ENCODE measurements at regions not wholly inside any gene's neighbourhood (a gene's known extent, or its start where the extent isn't known, plus 50 kb on each side); places are given as distances from the start of the nearest gene placed in this dataset.
"Not testable (repeated sequence)": the region's sequence is repeated elsewhere in the genome, so short reads cannot be mapped to it uniquely, and the experiment has no call there.

GRCh38 chr5:17829456-17829855 lies 195.2 kb downstream of the TAF11L14 start:
- FAIRE-seq, result no peak

GRCh38 chr5:17831279-17831678 lies 197.0 kb downstream of the TAF11L14 start:
- FAIRE-seq, result no peak

DNA sequence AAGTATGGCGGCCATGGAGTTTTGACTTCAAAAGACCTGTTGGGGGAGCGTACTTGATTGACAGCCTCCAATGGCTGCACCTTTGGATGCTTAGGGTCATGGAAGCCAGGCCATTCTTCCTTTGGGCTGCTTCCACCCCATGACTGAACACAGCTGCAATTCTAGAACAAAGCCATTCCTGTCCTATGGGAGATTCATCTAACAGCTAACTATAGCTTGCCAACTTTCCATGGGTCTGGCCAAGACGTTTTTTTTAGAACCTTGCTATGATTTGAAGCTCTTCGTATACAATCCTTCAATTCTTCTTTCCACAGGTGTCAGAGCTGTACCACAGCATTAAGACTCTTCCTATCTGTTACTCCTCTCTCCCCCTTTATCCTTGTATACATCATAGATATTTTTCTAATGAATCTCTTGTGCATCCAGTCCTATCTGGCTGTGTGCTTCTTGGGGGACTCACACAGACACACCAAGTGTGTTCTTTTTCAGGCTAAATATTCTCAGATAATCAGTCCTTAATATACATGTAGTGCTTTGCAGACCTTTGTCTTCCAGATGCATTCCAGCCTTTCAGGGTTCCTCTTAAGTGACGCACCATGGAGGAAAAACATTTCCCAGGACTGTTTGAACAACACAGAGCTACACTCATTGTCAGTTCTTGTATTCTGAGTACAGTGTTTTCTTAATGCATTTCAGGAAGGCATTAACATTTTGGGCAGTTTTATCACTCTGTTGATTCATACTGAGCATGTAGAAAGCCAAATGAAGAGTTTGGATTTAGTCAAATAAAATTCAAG lies 198.9 kb downstream of the TAF11L14 start:
- no peak for FAIRE-seq

DNA sequence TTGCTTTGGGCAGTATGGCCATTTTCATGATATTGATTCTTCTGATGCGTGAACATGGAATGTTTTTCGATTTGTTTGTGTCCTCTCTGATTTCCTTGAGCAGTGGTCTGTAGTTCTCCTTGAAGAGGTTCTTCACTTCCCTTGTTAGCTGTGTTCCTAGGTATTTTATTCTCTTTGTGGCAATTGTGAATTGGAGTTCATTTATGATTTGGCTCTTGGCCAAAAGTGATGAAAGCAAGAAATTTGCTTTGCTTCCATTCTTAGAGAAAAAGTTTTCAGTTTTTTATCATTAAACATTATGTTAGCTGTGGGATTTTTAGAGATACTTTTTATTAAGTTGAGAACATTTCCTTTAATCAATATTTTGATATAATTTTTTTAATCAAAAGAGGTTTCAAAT lies 203.5 kb downstream of the TAF11L14 start:
- FAIRE-seq, result no peak

GRCh38 chr5:17838469-17838868 lies 204.2 kb downstream of the TAF11L14 start:
- no peak for FAIRE-seq

GRCh38 chr5:17839848-17840247 lies 205.6 kb downstream of the TAF11L14 start:
- FAIRE-seq, result no peak

- FAIRE-seq, result no peak
These were observed 212.2 kb downstream of the TAF11L14 start for GRCh38 chr5:17846496-17846895.

- no peak for FAIRE-seq
These were observed 213.0 kb downstream of the TAF11L14 start for GRCh38 chr5:17847286-17847685.

DNA sequence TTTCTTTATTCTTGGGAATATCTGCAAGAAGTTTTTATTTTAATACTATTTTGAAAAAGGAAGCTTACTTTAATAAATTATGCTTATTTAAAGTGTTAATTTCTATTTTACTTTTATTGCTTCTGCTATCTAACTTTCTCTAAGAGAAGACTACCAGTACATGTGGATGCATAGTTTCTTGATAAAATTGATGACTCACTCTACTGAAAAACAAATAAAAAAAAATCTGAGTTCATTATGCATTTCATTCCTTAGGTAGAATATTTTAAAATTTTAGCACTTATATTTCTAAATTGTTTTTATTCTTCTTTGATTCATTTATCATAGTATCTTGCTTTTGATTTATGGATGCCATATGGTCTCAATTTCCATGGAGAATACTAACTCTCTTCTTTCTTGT lies 217.9 kb downstream of the TAF11L14 start:
- peak; percentile 56 for FAIRE-seq

GRCh38 chr5:17852740-17853139 lies 218.5 kb downstream of the TAF11L14 start:
- FAIRE-seq, result no peak

- FAIRE-seq, result no peak
These were observed 220.6 kb downstream of the TAF11L14 start for GRCh38 chr5:17854901-17855300.

DNA sequence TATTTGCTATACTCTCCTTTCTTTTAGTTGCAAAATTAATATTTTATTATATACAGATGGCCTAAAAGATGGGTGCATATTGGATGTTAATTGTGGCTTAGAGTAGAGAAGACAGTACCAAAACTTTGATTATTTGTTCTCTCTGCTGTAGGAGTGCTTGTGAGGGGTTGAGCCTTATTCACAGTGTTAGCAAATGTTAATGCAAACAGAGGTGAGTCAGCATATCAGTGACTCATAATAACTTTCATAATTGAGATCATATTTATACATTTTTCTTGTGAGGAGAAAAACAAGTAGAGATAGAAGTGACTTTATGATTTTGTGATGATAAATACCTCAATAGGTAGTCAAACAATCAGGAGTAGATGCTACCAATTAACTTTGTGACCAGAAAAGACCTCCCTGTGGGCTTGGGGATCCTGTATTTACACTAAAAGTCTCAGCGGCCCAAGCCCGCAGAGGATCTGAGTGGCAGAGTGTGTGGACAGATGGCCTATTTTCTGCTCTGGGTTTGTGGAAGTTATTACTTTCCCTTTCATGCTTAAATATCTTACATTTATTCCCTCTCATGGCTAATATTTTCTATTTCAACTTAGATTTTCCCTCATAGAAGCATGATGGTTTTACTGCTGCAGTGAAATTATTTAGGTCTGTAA lies 226.5 kb downstream of the TAF11L14 start:
- FAIRE-seq, result no peak

DNA sequence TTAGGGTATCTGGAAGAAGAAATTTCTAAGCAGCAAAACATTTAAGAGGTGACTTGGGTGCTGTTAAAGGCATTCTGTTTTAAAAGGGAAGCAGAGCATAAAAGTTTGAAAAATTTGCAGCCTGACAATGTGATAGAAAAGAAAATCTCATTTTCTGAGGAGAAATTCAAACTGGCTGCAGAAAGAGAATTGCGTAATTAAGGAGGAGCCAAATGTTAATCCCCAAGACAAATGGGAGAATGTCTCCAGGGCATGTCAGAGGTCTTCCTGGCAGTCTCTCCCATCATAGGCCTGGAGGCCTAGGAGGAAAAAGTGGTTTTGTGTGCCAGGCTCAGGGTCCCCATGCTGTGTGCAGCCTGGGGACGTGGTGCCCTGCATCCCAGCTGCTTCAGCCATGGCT lies 230.6 kb downstream of the TAF11L14 start:
- not testable (repeated sequence) for FAIRE-seq

DNA sequence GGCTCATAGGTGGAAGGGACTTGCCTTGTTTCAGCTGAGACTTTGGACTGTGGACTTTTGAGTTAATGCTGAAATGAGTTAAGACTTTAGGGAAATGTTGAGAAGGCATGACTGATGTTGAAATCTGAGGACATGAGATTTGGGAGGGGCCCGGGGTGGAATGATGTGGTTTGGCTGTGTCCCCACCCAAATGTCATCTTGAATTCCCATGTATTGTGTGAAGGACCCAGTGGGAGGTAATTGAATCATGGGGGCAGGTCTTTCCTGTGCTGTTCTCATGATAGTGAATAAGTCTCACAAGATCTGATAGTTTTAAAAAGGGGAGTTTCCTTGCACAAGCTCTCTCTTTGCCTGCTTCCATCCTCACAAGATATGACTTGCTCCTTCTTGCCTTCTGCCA lies 231.7 kb downstream of the TAF11L14 start:
- FAIRE-seq, result not testable (repeated sequence)

DNA sequence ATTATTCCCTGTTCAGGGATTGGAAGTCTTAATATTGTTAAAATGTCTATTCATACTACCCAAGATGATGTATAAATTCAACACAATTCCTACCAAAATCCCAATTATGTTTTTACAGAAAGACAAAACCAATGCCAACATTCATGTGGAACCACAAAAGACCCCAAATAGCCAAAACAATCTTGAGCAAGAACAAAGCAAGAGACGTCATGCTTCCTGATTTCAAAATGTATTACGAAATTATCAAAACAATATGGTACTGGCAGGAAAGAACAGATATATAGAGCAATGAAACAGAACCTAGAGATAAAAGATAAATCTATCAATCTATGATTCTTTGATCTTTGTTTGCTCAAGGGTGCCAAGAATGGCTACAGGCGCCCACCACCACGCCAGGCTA lies 237.9 kb downstream of the TAF11L14 start:
- no peak for FAIRE-seq

DNA sequence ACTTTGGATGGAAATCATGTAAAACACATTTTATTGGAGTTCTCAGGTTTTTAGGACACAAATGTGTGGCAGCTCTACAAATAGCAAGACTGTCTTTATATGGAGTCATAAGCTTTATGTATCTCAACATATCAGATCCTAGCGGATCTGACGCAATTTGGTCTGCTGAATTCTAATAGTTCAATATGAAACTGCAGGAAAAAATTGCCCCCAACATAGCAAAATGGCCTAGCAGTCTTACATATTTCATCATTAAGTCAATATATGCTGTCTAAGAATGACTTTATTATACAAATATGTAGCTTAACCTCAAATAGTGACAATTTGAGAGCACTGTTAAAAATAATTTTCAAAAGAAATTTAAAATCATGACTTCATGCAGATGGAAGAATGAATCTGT lies 244.3 kb downstream of the TAF11L14 start:
- no peak for FAIRE-seq

DNA sequence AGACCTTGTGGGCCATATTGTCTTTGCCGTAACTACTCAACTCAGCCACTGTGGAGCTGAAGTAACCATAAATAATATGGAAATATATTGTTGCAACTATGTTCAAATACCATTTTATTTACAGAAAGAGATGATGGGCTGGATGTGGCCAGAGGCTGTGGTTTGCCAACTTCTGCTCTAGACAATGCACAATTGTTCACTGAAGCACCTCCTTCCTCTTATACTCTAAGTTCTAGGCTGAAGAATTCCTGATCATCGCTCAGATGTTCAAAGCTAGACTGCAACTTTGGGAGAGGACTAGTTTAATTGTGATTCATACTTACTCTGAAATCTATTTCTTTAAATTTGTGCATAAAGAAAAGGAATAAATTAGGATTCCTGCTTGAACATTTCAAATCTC lies 245.0 kb downstream of the TAF11L14 start:
- FAIRE-seq, result no peak

DNA sequence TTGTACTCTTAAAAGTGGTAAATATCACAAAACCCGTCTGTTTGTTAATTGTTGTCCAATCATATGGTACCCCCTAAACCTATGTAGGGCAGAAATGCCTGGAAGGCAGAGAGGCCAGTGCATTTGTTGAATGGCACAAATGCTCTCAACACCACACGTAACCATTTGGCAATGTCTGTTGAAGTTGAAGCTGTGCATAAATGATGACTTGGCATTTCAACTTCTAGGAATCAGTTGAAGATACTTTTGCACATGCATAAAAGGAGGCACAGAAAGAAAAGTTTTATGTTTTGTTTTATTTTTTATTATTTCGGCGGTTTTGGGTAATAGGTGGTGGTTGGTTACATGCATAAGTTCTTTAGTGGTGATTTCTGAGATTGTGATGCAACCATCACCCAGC lies 246.6 kb downstream of the TAF11L14 start:
- no peak for FAIRE-seq

- no peak for FAIRE-seq
These were observed 248.7 kb downstream of the TAF11L14 start for GRCh38 chr5:17882760-17883488.

DNA sequence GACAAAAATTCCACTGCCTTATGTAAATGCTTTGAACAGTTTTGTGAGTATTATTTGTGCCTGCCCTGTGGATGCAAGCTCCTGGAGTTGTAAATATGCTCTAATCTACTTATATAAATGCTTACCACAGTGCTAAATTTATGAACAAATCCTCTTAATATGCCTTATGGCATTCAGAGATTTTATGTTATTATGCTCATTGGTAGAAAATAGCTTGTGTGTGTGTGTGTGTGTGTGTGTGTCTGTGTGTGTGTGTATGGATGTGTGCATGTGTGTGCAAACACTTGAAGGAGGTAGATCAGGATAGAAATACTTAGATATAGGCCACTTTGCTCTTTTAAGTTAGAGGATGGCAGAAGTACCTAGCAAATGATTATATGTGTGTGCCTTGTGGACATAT lies 253.9 kb downstream of the TAF11L14 start:
- FAIRE-seq, result no peak

GRCh38 chr5:17890501-17890900 lies 256.2 kb downstream of the TAF11L14 start:
- FAIRE-seq, result no peak

GRCh38 chr5:17891881-17892280 lies 257.6 kb downstream of the TAF11L14 start:
- no peak for FAIRE-seq

GRCh38 chr5:17893026-17893635 lies 258.9 kb downstream of the TAF11L14 start:
- FAIRE-seq, result no peak
